ENCODE measurements at regions not wholly inside any gene's neighbourhood (a gene's known extent, or its start where the extent isn't known, plus 50 kb on each side); places are given as distances from the start of the nearest gene placed in this dataset.

GRCh38 chr4:63790377-63790776 lies 618.9 kb downstream of the TECRL start:
- DNase-seq: no peak

- DNase-seq: no peak
Measured at GRCh38 chr4:63788271-63788670, 621.0 kb downstream of the TECRL start.

GRCh38 chr4:63787326-63787725 lies 621.9 kb downstream of the TECRL start:
- no peak for DNase-seq

GRCh38 chr4:63786171-63786570 lies 623.1 kb downstream of the TECRL start:
- no peak for DNase-seq

DNA sequence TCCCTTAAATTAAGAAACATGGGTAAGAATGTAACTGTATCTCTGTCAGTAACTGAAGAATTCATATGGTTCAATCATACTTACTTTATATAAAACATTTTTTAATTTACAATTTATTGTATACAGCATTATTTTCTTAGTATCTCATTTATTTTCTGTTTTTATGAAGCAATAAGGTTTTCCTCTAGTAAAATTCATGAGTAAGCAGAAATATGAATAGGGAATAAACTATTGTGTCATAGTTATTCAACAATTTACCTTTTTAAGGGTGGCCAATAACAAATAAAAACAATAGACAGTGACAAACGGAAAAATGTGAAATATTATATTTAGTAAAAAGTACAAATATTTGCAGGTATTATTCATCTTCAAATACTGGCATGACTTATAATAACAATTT lies 624.4 kb downstream of the TECRL start:
- no peak for DNase-seq

- no peak for DNase-seq
Measured at GRCh38 chr4:63777601-63778000, 631.6 kb downstream of the TECRL start.

DNA sequence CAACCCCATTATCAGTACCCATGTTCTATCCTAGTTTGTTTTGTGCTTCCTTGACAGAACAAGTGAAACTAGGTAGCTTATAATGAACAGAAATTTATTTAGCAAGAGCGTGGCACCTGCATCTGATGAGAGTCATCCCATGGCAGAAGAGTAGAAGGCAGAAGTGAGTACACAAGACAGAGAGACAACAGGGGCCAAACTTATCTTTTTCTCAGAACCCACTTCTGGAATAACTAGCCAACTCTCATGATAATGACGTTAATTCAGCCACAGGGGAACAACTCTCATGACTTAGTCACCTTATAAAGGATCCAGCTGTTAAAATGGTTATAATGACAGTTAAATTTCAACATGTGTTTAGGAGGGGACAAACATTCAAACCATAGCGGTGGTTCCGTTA lies 644.9 kb downstream of the TECRL start:
- DNase-seq: no peak

DNA sequence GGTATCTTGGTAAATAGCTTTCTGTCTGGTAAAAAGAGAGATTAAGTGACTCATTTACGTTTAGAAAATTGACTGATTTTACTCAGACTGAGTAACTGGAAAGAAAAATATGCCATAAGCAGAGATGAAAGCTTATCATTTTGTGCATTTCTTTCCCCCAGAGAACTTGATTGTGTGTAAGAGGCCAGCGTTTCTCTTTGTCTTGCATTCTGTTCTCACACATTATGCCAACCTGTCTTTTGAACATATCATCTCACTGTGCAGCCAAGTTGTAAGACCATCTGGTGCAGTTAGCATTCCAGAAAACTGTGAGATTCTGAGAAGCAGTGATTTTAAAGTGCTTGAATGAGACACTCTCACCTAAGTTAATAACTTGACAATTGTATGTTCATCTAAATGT lies 651.3 kb downstream of the TECRL start:
- no peak for DNase-seq

- no peak for DNase-seq
Measured at GRCh38 chr4:63742882-63743281, 666.4 kb downstream of the TECRL start.

DNA sequence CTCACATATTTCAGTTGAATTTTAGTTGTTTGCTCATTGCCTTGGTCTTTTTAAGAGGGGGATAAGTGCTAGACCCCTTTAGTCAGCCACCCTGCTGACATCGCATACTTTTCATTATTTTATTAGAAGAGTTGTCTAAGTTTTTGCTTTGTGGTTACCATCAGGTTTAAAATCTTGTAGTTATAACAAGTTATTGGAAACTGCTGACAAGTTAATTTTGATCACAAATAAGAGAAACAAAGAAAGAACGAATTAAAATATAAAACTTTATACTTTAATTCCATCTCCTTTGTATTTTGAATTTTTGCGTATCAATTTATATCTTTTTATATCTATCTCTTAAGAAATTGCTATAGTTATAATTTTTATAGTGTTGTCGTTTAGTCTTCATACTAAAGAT lies 679.7 kb downstream of the TECRL start:
- DNase-seq: no peak

DNA sequence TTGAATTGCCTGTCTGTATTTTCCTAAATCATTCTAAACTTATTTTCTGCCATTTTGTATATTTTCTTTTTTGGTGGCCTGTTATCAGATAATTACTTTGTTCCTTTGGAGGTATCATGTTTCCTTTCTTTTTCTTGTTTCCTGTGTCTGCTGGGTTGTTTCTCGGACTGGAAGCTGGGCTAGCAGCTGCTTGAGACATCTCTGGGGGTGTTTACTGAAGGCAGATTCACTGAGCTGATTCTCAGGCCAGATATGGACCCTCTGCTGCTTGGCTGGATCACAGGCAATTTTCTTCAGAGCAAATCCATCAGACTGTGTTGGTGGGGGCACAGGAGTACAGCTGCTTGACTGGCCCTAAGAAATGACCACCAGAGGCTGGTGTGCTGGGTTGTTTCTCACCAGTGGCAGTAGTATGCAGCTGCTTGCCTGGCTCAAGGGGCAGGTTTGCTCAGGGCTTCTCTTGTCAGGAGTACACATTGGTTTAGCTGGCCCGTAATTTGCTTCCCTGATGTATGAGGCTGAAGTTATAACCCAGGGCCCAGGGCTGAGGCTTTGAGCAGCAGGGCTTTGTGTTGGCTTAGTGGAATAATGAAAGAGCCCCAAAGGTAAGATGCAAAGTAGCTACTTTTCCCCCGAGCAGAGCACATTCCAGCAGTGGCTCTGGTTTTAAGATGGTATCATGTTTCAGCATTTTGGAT lies 680.6 kb downstream of the TECRL start:
- DNase-seq: no peak

- DNase-seq: no peak
Measured at GRCh38 chr4:63717384-63717783, 691.9 kb downstream of the TECRL start.

GRCh38 chr4:63708661-63709060 lies 700.6 kb downstream of the TECRL start:
- no peak for DNase-seq

DNA sequence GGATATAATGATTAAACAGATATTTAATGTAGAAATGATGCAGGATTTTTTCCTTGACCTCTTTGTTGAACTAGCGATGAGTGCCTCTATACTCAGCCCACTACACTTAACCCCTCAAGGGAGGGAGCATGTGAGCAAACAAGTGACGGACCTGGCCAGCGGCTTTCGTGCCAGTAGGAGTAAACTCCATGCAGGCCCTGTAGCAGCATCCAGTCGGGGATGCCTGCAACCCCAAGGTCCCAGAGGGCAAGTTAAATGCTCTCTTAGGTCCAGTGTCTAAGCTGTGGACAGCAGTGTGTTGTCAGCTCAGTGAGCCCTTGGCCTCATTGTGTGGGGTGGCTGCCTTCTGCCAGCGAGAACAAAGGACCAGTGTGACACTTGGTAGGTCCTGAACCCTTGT lies 708.7 kb downstream of the TECRL start:
- DNase-seq: no peak

GRCh38 chr4:63693321-63693720 lies 715.9 kb downstream of the TECRL start:
- DNase-seq: no peak

DNA sequence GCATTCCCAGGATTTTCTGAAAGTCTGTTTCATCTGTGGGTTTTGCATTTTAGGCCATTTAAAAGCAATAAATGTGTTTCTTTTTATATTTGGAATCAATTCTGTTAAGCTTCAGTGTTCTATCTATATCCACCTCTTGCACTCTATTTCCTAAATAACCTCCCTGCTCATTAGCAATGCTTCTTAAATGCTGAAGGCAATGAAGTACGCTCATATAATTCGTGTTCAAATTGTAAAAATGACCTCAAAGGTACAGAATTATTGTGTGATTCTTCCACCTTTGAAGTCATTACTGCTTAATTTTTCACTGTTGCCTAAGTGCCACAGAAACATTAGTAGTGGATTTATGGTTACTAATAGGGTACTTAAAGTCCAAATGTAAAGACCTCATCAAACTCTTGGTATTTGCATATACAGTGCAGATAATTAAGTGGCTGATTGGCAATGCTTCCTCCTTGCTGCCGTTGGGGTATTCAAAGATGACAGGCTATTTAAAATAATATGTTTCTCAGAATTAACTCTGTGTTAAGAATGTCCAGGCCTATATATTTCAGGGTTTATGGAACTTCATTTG lies 730.8 kb downstream of the TECRL start:
- DNase-seq: no peak

- DNase-seq: no peak
Measured at GRCh38 chr4:63670735-63671134, 738.5 kb downstream of the TECRL start.

GRCh38 chr4:63663870-63664269 lies 745.4 kb downstream of the TECRL start:
- no peak for DNase-seq

- DNase-seq: no peak
Measured at GRCh38 chr4:63644396-63644795, 764.9 kb downstream of the TECRL start.

GRCh38 chr4:63637270-63637669 lies 772.0 kb downstream of the TECRL start:
- no peak for DNase-seq

GRCh38 chr4:63632858-63633257 lies 776.4 kb downstream of the TECRL start:
- no peak for DNase-seq

- DNase-seq: no peak
Measured at GRCh38 chr4:63620271-63620670, 789.0 kb downstream of the TECRL start.

- no peak for DNase-seq
Measured at GRCh38 chr4:63619771-63620170, 789.5 kb downstream of the TECRL start.

- no peak for DNase-seq
Measured at GRCh38 chr4:63618883-63619718, 790.1 kb downstream of the TECRL start.
